ENCODE measurements at regions not wholly inside any gene's neighbourhood (a gene's known extent, or its start where the extent isn't known, plus 50 kb on each side); places are given as distances from the start of the nearest gene placed in this dataset.

GRCh38 chr11:70574725-70575347 lies 176.5 kb downstream of the CTTN start:
- no peak for DNase-seq

GRCh38 chr11:70575396-70576060 lies 177.2 kb downstream of the CTTN start:
- DNase-seq: no peak

- DNase-seq: no peak
Observed at GRCh38 chr11:70577258-70577603, 178.9 kb downstream of the CTTN start.

- no peak for DNase-seq
Observed at GRCh38 chr11:70577948-70578347, 179.6 kb downstream of the CTTN start.

- DNase-seq: no peak
Observed at GRCh38 chr11:70578371-70578770, 180.0 kb downstream of the CTTN start.

GRCh38 chr11:70578831-70579230 lies 180.5 kb downstream of the CTTN start:
- no peak for DNase-seq

GRCh38 chr11:70579316-70579955 lies 181.1 kb downstream of the CTTN start:
- DNase-seq: no peak

GRCh38 chr11:70580036-70580805 lies 181.9 kb downstream of the CTTN start:
- DNase-seq: no peak

GRCh38 chr11:70581991-70582885 lies 183.9 kb downstream of the CTTN start:
- DNase-seq: no peak

- no peak for DNase-seq
Observed at GRCh38 chr11:70582886-70583641, 184.7 kb downstream of the CTTN start.

- no peak for DNase-seq
Observed at GRCh38 chr11:70583781-70584218, 185.5 kb downstream of the CTTN start.

GRCh38 chr11:70584498-70585235 lies 186.3 kb downstream of the CTTN start:
- no peak for DNase-seq

- no peak for DNase-seq
Observed at GRCh38 chr11:70585236-70585545, 186.9 kb downstream of the CTTN start.

GRCh38 chr11:70586261-70587074 lies 188.1 kb downstream of the CTTN start:
- DNase-seq: no peak

- DNase-seq: no peak
Observed at GRCh38 chr11:70587075-70587389, 188.7 kb downstream of the CTTN start.

GRCh38 chr11:70590356-70590991 lies 192.1 kb downstream of the CTTN start:
- no peak for DNase-seq

- no peak for DNase-seq
Observed at GRCh38 chr11:70592641-70593165, 194.4 kb downstream of the CTTN start.

- no peak for DNase-seq
Observed at GRCh38 chr11:70593446-70593983, 195.2 kb downstream of the CTTN start.

- no peak for DNase-seq
Observed at GRCh38 chr11:70594031-70594430, 195.7 kb downstream of the CTTN start.

Data from SHP77 (cell line).